DMS 273 (cell line): ENCODE measurements at regions not wholly inside any gene's neighbourhood (a gene's known extent, or its start where the extent isn't known, plus 50 kb on each side); places are given as distances from the start of the nearest gene placed in this dataset.
"Not testable (repeated sequence)": the region's sequence is repeated elsewhere in the genome, so short reads cannot be mapped to it uniquely, and the experiment has no call there.

Experiments used
- DNase-seq: peaks from one replicate; lab custom pipeline; 2025; ENCODE audit not compliant: unreplicated experiment; lab: John Stamatoyannopoulos, UW

- no peak for DNase-seq
Measured at GRCh38 chr13:54676526-54677113, 1648.0 kb downstream of the OLFM4 start.

DNA sequence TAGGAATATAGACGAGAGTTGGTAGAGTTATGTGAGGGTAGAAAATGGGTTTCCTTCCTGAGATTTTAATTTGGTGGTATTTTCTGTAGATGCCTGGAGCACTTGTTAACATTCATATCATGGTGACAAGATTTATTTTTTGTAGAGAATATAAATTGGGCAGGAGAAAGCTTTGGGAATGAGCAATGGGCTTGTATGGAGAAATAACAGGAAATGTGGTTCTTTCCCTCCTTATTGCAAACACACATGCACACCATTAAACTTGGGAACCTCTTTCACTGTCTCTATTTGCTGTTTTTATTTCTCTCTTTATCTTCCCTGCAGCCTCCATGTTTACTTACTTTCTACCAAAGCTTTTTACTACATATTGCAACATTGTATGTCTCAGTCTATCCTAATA lies 1653.6 kb downstream of the OLFM4 start:
- DNase-seq, result no peak

GRCh38 chr13:54687173-54687572 lies 1658.6 kb downstream of the OLFM4 start:
- no peak for DNase-seq

GRCh38 chr13:54699831-54700230 lies 1671.2 kb downstream of the OLFM4 start:
- DNase-seq, result no peak

GRCh38 chr13:54705738-54706137 lies 1677.1 kb downstream of the OLFM4 start:
- no peak for DNase-seq

DNA sequence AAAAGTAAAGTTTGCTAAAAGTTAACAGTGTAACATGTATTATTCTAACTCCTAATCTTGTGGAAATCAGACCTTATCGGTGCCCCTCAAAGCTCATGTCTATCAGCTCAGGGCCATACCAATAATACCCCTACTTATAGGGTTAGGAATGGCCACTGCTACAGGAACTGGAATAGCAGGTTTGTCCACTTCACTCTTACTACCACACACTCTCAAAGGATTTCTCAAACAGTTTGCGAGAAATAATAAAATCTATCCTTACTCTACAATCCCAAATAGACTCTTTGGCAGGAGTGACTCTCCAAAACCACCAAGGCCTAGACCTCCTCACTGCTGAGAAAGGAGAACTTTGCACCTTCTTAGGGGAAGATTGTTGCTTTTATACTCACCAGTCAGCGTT lies 1677.7 kb downstream of the OLFM4 start:
- no peak for DNase-seq

GRCh38 chr13:54709546-54709945 lies 1680.9 kb downstream of the OLFM4 start:
- no peak for DNase-seq

GRCh38 chr13:54733639-54734038 lies 1705.0 kb downstream of the OLFM4 start:
- peak; percentile 34 for DNase-seq

- not testable (repeated sequence) for DNase-seq
Measured at GRCh38 chr13:54737211-54737610, 1708.6 kb downstream of the OLFM4 start.

GRCh38 chr13:54742984-54743383 lies 1714.4 kb downstream of the OLFM4 start:
- no peak for DNase-seq

GRCh38 chr13:54744747-54745146 lies 1716.1 kb downstream of the OLFM4 start:
- no peak for DNase-seq

DNA sequence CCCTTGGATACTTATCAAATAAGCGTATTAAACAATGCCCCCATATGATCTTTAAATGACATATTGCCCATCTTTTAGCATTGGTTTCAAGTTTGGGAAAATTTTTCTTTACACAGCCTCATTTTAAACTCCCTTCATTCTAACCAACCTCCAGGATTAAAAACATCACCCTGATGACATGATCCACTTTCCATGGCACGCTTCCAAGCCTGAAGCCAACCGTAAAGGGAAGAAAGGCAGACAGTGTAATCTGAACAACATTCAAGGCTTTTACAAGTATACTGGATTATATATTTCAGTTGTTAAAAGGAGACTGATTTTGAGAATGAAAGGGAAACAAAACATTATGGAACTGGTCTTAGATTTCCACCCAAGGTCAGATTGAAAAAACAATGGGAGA lies 1721.9 kb downstream of the OLFM4 start:
- peak; percentile 4 for DNase-seq

GRCh38 chr13:54758795-54759194 lies 1730.2 kb downstream of the OLFM4 start:
- DNase-seq, result no peak

DNA sequence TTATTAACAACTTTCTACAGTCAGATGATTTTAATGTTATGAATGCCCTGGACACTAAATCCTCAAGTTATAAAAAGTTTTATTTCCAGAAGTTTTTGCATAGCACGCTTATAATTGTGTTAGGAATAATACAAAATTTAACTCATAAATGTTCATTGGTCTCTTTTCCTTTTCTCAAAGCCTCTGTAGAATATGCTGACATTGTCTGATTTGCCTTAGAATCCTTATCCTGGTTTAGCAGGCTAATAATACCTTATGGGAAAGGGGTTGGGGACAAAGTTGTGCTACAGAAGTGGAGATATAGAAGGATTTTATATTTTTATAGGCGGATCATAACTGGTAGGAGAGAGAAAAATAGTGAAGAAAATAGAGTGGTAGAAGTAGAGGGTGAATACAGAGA lies 1739.6 kb downstream of the OLFM4 start:
- no peak for DNase-seq

GRCh38 chr13:54775501-54776191 lies 1747.0 kb downstream of the OLFM4 start:
- DNase-seq, result no peak

DNA sequence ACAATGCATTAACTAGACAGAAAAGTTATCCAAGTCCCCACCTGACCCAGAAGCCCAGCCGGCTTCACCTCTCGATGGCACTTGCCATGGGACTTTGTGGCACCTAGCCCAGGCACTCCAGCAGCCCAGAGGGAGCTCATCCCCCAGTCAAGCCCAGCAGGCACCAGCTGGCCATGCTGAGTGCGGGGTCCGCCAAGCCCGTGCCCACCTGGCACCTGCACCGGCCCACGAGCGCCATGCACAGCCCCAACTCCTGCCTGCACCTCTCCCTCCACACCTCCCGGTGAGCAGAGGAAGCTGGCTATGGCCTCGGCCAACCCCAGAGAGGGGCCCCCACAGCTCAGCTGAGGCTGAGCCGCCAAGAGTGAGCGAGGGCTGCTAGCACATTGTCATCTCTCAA lies 1759.1 kb downstream of the OLFM4 start:
- no peak for DNase-seq

GRCh38 chr13:54799621-54800226 lies 1771.1 kb downstream of the OLFM4 start:
- DNase-seq, result no peak

- DNase-seq, result no peak
Measured at GRCh38 chr13:54802226-54802625, 1773.6 kb downstream of the OLFM4 start.

DNA sequence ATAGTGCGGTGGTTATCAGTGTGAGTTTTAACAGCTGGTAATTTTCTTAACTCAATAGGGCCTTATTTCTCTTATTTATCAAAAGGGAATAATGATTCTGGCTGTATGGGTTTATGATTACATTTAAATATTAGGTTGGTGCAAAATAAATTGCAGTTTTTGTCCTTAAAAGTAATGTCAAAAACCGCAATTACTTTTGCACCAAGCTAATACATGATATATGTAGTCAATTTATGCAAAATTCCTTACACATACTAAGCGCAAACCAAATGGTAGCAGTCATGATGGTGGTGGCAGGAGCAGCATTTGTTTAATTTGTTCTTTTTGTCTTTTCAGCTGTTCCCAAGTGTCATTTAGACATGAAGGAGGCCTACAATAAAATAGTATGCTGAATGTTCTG lies 1777.1 kb downstream of the OLFM4 start:
- no peak for DNase-seq

GRCh38 chr13:54821938-54822470 lies 1793.4 kb downstream of the OLFM4 start:
- DNase-seq, result peak; percentile 14

DNA sequence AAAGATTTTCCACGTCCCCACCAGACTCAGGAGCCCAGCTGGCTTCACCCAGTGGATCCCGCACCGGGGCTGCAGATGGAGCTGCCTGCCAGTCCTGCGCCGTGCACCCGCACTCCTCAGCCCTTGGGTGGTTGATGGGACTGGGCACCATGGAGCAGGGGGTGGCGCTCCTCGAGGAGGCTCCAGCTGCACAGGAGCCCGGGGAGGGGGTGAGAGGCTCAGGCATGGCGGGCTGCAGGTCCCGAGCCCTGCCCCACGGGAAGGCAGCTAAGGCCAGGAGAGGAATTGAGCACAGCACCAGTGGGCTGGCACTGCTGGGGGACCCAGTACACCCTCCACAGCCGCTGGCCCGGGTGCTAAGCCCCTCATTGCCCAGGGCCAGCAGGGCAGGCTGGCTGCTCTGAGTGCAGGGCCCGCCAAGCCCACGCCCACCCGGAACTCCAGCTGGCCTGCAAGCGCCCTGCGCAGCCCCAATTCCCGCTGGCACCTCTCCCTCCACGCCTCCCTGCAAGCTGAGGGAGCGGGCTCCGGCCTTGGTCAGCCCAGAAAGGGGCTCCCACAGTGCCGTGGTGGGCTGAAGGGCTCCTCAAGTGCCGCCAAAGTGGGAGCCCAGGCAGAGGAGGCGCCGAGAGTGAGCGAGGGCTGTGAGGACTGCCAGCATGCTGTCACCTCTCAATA lies 1800.9 kb downstream of the OLFM4 start:
- DNase-seq, result not testable (repeated sequence)

- no peak for DNase-seq
Measured at GRCh38 chr13:54836273-54836672, 1807.7 kb downstream of the OLFM4 start.
